ENCODE measurements at regions not wholly inside any gene's neighbourhood (a gene's known extent, or its start where the extent isn't known, plus 50 kb on each side); places are given as distances from the start of the nearest gene placed in this dataset.

DNA sequence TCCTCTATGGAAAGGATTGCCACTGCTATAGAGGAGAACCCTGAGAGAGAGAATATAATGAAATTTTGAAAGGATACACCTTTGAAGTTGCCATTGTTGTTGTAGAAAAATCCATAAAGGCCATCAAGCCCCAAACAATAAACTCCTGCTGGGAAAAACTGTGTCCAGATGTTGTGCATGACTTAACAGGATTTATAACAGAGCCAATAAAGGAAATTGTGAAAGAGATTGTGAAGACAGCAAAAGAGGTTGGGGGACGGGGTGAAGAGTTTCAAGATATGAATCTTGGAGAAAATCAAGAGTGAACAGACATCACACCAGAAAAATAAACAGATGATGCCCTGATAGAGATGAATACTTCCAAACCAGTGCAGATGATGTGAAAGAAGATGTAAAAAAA, 396.4 kb downstream of the BCKDHB start:
- TF ChIP-seq ZNF274 (IDR thresholded peaks at IDR 0.05; ENCODE audit: low read depth, low read length) (no peak), YY1 (IDR thresholded peaks at IDR 0.05; ENCODE audit: insufficient read depth, insufficient read length) (no peak)

All from NT2/D1 (cell line).